ENCODE measurements at regions not wholly inside any gene's neighbourhood (a gene's known extent, or its start where the extent isn't known, plus 50 kb on each side); places are given as distances from the start of the nearest gene placed in this dataset.

DNA sequence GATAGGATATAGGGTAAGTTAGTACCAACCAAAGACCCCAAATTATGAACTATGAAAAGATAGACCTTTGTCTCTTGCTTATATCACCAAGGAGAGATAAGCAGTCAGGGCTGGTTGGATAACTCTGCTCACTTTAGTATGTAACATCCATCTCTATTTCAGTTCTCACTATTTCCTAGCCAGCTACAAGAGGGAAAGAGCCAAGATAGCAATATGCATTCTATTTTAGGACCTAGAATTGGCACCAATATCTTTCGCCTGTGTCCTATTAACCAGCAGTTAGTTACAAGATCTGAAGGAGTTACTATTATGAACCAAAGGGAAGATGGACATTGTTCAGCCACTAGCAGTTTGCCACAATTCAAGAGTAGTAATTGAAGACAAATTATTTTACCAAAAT lies 457.5 kb downstream of the NSUN3 start:
- DNase-seq = no peak

DNA sequence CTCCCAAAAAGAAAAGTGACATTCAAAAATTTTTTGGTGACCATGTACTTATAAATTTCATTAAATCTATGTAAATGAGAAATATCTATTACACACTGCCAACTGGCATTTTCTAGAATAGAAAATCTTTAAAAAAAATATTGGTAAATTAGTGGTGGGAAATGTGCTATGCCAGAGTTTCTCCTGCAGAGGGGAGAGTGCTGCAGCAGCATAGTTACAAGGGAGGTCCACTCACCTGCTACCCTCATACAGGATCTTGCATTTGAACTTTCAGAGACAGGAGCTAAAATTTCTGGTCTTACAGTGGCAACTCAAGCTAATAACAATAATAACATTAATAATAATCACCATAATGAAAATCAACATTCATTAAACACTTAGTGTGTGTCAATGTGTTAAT lies 459.6 kb downstream of the NSUN3 start:
- DNase-seq = no peak

DNA sequence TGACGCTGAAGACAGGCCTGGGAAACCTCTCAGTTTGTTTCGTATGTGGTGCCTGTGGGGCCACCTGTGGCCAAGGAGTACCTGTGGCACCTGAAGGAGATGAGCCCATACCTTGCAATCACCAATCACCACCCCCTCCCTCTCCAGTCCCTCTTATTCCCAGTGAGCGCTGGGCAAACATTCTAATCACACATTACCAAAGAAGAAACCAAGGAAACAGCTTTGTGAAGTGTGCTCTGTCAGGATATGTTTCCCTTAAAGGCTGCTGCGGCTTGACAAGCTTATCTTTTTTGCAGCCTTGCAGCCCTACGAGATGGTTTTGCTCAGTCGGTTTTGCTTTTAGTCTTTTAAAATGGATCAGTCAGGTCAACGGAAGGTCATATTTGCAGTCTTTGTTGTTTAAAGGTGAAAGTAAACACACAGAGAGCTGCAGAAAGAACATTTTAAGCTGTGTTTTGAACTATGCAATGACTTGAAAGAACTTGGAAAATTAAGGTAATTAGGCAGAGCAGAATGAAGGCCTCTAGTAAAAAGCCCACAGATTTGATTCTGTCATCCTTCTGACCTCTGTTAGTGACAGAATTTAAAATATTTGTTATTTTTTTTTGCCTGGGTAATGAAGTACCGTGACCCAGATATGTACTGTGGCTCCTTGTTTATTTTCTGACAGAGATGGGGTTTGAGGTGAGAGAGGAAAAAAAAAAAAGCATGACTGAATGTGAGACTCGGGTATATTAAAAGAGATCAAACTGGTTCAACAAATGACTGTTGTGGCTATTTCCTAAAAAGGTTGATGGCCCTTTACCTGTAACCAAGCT lies 461.4 kb downstream of the NSUN3 start:
- no peak for DNase-seq

GRCh38 chr3:94525043-94525442 lies 462.2 kb downstream of the NSUN3 start:
- no peak for DNase-seq

- no peak for DNase-seq
Observed at GRCh38 chr3:94529816-94530215, 467.0 kb downstream of the NSUN3 start.

DNA sequence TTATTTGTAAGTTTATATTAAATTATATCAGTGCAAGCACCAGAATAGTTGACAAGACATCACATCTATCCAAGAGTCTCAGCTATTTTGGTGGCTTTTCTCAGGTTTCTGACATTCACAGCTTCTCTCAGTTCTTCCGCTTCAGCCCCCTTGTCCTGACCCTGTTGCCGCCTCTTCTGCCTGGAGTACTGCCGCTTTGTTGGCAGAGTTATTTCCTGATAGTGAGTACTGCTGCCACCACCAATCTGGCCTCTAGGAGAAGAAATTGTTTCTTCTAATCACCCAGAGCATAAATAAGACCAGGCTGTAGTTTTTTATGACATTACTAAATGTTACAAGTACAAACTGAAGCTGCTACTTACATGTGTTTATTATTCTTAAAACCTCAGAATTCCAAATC lies 470.1 kb downstream of the NSUN3 start:
- no peak for DNase-seq

GRCh38 chr3:94539937-94540336 lies 477.1 kb downstream of the NSUN3 start:
- DNase-seq = no peak

- no peak for DNase-seq
Observed at GRCh38 chr3:94543161-94543560, 480.3 kb downstream of the NSUN3 start.

- DNase-seq = no peak
Observed at GRCh38 chr3:94544131-94544789, 481.4 kb downstream of the NSUN3 start.

DNA sequence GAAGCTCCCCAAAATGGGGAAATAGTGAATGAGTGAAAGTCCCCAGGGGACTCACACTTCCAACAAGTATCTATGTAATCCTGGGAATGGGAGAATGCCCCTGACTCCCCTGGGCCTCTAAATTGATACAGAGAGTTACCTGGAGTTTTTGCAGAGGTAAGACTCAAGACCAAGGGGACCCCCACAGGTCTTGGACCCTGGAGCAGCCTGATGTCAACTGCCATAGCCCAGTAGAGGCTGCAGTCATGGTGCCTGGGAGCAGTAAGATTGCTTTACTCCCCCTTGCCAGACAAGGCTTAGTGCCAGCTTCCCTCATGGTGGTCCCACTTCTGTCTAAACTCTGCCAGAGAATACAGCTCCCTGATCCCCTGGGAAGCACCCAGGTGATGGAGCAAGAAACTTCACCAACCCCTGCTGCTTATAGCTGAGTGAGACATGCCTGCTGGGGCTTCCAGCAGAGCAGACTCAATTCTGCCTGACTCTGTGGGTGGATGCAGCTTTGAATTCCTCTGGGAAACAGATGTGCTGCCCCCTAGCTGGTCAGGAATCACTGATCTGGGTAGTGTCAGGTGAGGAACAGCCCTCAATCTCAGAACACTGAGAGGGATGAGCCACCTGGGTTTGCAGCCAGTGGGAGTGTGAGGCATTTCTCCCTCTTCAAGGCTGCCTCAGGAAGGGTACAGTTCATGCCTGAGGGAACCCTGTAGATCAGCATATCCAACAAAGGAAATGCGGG lies 485.9 kb downstream of the NSUN3 start:
- DNase-seq = no peak

GRCh38 chr3:94561094-94561493 lies 498.2 kb downstream of the NSUN3 start:
- DNase-seq = no peak

GRCh38 chr3:94564247-94564646 lies 501.4 kb downstream of the NSUN3 start:
- no peak for DNase-seq

- DNase-seq = no peak
Observed at GRCh38 chr3:94568041-94568440, 505.2 kb downstream of the NSUN3 start.

GRCh38 chr3:94573337-94573736 lies 510.5 kb downstream of the NSUN3 start:
- no peak for DNase-seq

DNA sequence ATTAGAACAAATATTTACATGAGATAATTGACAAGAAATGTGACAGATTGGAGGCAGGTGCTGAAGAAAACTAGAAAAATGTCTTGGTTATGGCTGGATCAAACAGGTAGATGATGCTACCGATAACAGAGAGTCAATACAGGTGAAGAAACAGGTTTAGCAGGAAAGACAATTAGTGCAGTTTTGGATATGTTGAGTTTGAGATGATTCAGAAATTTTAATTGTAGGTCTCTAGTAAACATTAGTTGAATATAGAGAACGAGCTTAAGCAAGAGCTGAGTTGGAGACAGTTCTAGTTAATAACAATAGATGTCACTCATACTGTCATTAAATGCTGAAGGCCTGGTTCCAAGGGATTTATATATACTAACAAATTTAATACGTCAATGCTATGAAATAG lies 524.4 kb downstream of the NSUN3 start:
- DNase-seq = no peak

DNA sequence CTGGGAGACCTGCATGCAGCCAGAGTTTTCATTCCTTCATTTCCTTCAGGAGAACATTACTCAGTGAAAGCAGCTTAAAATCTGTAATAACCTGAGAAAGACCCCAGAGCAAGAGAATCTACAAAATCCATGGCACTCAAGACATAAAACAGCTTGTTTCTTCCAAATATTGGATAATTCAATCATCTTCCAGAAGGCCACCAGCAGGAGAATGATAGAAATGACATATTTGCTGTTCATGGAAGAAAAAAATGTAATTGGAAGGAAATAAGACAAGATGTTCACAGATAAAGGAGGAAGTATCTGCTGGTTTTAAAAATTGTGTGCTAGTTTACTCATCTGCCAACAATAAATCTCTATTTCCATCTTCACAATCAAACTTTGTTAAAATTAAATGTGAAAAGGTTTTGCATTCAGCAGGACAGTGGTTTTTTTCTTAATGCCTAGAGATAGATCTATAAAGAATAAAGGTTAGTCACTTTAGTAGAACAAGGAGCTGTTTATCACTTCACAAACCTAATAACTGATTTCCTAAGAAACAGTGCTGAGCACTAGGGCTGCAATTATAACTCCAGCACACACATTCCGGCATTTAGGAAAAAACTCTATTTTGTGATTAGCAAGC lies 530.8 kb downstream of the NSUN3 start:
- DNase-seq = no peak

GRCh38 chr3:94596141-94596540 lies 533.3 kb downstream of the NSUN3 start:
- DNase-seq = no peak

GRCh38 chr3:94596887-94597566 lies 534.2 kb downstream of the NSUN3 start:
- DNase-seq = no peak

DNA sequence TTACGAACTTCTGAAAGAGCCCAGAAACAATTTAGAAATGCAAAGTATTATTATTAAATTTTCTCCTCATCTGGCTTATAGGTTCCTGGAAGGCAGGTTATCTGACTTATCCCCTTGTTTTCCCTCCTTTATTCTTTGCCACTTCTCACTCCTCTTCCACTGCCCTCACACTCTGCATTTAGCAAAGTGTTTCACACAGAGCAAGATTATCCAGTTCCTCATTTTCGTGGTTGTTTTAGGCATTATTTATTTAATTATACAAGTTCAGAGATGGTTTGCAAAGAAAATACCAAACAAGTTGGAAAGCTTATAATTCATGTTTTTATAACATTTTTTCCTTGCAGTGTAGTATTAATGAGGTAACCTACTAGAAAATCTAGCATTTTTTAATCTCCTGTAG lies 544.9 kb downstream of the NSUN3 start:
- no peak for DNase-seq

- DNase-seq = no peak
Observed at GRCh38 chr3:94609908-94610307, 547.0 kb downstream of the NSUN3 start.

DNA sequence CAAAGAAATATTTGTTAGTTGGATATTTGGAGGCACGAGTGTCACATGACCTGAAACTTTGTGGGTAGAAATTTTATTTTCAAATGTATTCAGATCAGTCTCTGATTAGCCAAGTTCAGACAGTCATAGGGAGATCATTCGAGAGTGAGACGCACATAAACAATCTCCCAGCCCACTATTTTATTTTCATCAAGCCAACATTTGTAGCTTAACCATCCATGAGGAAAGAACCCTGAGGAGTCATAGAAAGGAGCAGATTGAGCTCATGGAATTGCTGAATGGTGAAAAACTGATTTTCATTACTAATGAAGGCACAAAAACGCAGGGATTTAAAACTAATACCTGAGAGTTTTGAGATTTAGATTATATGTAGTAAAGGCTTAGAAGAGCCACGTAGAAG lies 548.7 kb downstream of the NSUN3 start:
- no peak for DNase-seq

- no peak for DNase-seq
Observed at GRCh38 chr3:94612631-94613030, 549.8 kb downstream of the NSUN3 start.

DNA sequence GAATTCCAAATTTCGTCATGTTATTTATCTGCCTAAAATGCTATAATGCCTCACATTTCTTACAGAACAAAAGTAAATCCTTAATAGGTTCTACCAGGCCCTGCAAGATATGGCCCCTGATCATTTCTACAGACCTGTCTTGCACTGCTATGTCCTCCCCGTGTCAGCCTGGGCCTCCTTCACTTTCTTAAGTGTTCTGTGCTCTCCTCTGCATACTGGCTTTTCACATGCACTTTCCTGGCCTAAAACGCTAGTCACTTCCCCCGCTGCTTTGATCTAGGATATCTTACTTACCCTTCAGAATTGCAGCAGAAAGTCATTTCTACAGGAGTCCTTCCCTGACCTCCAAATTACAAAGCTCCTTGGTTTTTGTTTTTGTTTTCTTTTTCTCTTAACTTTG lies 551.3 kb downstream of the NSUN3 start:
- DNase-seq = no peak
